ENCODE measurements at regions not wholly inside any gene's neighbourhood (a gene's known extent, or its start where the extent isn't known, plus 50 kb on each side); places are given as distances from the start of the nearest gene placed in this dataset.

DNA sequence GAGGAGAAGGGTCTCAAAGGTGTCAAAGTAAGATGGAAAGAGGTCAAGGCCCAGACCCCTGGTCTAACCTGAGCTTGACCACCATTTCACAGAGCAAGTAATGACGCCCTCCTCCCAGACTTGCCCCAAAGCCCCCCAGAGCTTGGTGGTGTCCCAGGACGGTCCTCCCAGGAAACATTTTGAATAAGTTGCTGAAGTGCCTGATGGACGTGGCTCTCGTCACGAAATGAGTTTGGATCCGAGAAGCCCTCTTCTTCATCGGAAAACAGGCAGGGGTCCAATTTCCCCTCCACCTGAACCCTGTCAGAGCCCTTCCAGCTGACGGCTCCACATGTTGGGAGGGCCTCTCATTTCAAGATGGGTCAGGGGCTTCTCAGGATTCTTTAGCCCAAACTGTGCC, 54.5 kb upstream of the TPM4 start:
- DNase-seq (ENCODE audit: low spot score in 2 of 2) (no peak), FAIRE-seq (no peak)

DNA sequence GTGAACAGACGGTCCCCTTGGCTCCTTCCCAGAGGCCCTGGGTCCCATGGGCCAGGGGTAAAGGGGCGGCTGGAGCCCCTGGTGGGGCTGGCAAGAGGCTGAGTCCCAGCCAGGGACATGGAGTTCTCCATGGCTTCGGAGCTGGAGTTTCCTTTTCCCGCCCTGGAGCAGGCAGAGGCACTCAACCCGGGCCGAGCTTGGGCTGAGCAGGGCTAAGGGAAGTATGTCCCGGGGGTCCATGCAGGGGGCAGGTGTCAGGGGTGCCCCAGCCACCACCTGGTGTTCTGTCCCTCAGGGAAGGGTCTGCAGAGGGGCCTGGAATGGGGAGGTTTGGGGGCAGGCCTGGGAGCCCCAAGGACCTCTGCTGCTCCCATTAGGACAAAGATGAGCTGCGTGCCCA, 54.0 kb upstream of the TPM4 start:
- DNase-seq (ENCODE audit: low spot score in 2 of 2) = no peak

DNA sequence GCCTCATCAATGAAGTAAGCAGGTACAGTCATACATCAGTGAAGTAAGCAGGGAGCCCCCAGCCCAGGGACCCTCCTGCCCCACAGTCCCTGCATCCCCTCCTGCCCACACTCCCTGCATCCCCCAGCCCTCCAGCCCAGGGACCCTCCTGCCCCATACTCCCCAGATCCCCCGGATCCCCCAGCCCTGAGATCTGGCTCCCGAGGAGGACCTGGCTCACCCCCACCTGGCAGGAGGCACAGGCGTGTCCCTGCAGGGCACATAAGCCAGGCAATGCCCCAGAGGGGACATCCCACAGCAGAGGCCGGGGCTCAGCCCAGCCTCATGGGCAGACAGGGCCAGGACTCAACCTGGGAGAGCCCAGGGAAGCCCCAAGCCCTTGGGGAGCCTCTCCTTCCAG, 53.6 kb upstream of the TPM4 start:
- FAIRE-seq (no peak), DNase-seq (ENCODE audit: low spot score in 2 of 2) (no peak)

More for the DNA sequence above, 54.0 kb upstream of the TPM4 start:
- FAIRE-seq = no peak

DNA sequence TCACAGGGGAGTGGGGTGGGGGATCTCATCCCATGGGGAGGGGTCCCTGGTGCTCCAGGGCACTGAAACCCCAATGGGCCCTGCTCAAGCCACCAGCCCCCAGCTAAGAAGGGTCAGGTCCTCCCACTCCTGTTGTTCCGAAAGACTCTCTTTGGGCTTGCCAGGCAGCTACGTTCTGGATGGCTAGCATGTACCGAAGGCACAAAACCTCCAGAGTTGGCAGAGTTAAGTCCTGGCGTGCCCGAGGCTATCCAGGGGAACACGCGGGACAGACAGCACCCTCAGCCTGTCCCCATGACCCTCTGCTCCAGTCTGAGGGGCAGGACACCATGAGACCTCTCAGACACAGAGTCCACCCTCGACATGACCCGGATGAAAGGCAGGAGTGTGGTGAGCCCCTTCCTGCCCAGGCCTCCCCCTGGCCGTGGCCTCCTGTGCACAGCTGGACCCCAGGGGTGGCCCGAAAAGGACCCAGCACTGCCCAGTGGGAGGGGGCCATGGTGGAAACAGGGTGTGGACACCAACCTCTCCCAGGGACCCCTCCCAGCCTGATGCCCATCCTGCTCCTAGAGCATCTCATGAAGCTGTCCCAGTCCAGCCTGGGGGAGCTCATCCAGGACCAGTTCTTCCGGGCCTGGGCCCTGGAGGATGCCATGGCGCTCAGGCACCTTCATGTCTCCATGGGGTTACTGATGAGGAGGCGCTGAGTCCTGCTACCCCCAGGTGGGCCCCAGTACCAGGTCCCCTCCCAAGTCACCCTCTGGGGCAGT, 53.0 kb upstream of the TPM4 start:
- FAIRE-seq (no peak), DNase-seq (ENCODE audit: low spot score in 2 of 2) (no peak)

DNA sequence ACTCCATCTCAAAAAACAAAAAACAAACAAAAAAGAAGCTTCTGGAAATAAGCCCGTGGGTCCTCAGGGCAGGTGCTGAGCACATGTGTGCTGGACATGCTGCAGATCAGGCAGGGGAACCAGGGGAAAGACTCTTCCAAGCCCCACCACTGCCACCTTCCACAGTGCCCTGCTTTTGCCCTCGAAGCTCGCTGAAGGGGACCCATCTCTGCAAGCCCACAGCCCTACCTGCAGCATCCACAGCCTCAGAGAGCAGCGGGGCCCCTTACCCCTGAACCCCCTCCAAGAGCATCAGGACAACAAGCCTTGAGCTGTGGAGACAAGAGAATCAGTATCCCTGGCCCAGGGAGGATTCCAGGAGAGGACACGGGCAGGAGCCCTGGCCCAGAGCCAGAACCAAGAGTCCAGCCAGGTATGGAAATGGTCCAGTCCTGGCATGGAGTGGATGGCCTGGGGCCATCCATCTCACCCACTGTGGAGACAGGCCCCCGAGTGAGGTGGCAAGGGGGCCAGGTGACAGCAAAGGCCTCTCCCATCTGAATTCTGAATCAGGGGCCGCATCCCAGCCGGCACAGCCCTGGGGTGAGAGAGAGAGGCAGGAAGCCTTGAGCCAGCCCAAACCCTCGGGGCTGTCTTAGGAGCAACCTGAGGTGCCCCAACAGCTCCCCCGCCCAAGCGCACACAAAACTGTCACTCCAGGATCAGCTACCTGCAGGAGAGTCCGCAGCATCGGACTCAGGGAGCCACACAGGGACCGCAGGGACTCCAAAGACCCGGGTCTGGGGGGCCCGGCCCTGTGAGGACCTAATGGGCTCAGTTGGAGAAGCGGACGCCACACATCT, 51.8 kb upstream of the TPM4 start:
- DNase-seq (ENCODE audit: low spot score in 2 of 2) (no peak), FAIRE-seq (no peak)

DNA sequence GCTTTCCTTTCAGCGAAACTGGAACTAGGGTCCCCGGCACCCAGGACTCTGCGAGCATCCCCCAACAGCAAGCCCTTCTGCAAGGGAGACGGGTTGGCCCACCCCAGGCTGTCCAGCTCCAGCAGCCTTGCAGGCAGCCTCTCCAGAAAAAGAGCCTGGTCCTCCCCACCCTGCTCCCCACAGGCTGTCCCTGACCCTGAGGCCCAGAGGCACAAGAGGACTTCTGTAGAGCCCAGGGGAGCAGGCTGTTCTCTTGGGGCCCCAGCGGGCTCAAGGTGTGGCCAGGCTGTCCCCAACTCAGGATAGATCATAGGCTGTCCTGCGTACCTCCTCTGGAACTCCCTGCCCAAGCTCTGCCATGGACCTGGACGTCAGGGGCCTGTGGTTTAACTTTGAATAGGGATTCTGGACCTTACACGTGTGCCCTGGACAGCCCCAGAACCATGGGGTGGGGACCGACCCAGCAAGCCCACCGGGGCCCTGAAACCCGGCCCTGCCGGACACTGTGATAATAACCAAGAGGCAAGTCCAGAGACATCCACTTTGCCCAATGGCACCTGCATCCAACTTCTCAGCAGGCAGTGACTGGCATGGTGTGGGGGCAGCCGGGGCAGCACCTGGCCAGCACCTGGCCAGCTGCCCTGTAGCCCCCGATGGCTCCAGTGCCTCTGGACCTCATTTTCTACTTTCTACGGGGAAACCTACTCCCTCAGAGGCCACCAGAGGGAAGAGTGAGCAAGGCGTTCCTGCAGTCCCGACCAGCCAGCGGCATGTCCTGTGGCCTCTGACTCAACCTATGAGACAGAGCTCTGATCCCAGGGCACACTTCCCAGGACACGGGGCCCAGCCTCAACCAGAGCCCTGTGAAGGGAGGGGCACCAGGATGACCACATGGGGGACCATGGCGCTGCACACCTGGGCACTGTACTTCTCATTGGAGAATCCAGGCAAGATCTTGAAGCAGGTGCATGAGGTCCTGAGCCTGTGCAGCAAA, 50.9 kb upstream of the TPM4 start:
- FAIRE-seq (no peak), DNase-seq (ENCODE audit: low spot score in 2 of 2) (peak in 1 of 2 donors; percentile 48)

DNA sequence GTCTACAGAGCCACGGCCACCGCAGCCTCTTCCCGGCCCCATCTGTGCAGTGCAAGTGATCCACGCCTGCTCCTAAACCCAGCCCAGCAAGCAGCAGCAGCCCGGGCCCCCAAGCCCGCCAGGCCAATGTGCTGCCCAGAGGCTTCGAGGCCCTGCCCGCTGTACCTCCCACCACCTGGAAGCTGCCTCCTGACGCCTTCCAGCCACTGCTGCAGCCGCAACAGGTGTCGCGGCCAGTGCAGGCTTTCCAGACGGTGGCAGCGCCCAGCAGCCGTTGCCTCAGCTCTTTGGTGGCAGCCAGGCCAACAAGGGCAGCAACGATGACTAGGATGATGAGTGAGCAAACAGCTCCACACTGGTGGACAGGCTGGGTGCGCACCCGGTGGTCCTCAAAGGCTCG, 50.2 kb upstream of the TPM4 start:
- FAIRE-seq (no peak), DNase-seq (ENCODE audit: low spot score in 2 of 2) (no peak)
